Heart right ventricle (tissue), 16 donors: ENCODE measurements at regions not wholly inside any gene's neighbourhood (a gene's known extent, or its start where the extent isn't known, plus 50 kb on each side); places are given as distances from the start of the nearest gene placed in this dataset.

ENCODE experiments used
- ATAC-seq, 8 donors: fragments of 200-7000 bp; cut with Tn5 transposase; one replicate each; pipeline ENCODE4 v1.9.1; 2020; ENCODE audit warnings: mild to moderate bottlenecking in 8 of 8, moderate library complexity in 8 of 8, moderate number of reproducible peaks in 1 of 8
- DNase-seq, 2 donors: peaks; one replicate each; pipeline ENCODE4 v3.0.0-alpha.2; 2020
- H3K27ac ChIP-seq, 10 donors: fragments of 200-600 bp; sonication (generic) in 2 of 10; one replicate each; pipeline versions ENCODE4 v1.5.0 to v1.8.0; 2020 to 2022; ENCODE audit warnings: mild to moderate bottlenecking in 3 of 10
- H3K27me3 ChIP-seq, 7 donors: fragments of 200-600 bp; one replicate each; pipeline ENCODE4 v1.8.0; 2021 to 2022; ENCODE audit warnings: mild to moderate bottlenecking in 2 of 7
- H3K36me3 ChIP-seq, 9 donors: fragments of 200-600 bp; sonication (generic) in 1 of 9; one replicate each; pipeline versions ENCODE4 v1.5.0 to v1.8.0; 2020 to 2022; ENCODE audit warnings: mild to moderate bottlenecking in 2 of 9
- H3K4me1 ChIP-seq, 9 donors: fragments of 200-600 bp; sonication (generic) in 1 of 9; one replicate each; pipeline versions ENCODE4 v1.5.0 to v1.8.0; 2020 to 2022; ENCODE audit warnings: mild to moderate bottlenecking in 4 of 9
- H3K4me3 ChIP-seq, 10 donors: fragments of 200-600 bp; sonication (generic) in 2 of 10; one replicate each; pipeline versions ENCODE4 v1.5.0 to v1.8.0; 2020 to 2022; ENCODE audit warnings: mild to moderate bottlenecking in 7 of 10, moderate library complexity in 2 of 10
- H3K9me3 ChIP-seq, 11 donors: fragments of 200-600 bp in 10 of 11; sonication (generic) in 2 of 11; one replicate each; pipeline versions ENCODE4 v1.5.0 to v1.8.0; 2013 to 2022; ENCODE audit warnings: mild to moderate bottlenecking in 2 of 11, control low read depth in 1 of 11, moderate library complexity in 1 of 11
- CTCF ChIP-seq, 9 donors: fragments of 200-600 bp; sonication (generic) in 2 of 9; IDR thresholded peaks; one replicate each; pipeline versions ENCODE4 v1.5.0 to v1.8.0; 2021 to 2022; ENCODE audit warnings: antibody characterized with exemption in 9 of 9, mild to moderate bottlenecking in 5 of 9, moderate library complexity in 1 of 9
- WGBS, 2 donors: extraction: QIAGEN DNeasy Blood & Tissue Kit; methylation state at CpG; one replicate each; pipeline ENCODE4 v1.1.7; 2013; ENCODE audit warnings: inconsistent platforms in 1 of 2; 5-methylcytosine and 5-hydroxymethylcytosine counted together
- intact Hi-C, 10 donors: fragments of 100-400 bp; cut with DNase I; formaldehyde crosslinking; loops; one replicate each; pipeline versions ENCODE4 v1.11.1 to v1.14.2; 2022
- donor health status: Arrhythmogenic right ventricular cardiomyopathy.
- donor health status: ischemic (EF 13 %, LVEDD 7.1; RV severe dilation, severe dysfunction).
- donor health status: healthy with polysubstance abuse.
- donor health status: DM: no; HTN: yes; CAD: no.
- donor health status: DM: no; HTN: no; CAD: no.
- donor health status: ischemic (EF 25% LVEDD 6.9; RV normal size, moderate dysfunction).
- donor health status: ischemic (EF 25% LVEDD 5.7; RV mildly dilated, moderate dysfunction).
- donor health status: healthy.
- donor health status: DM: yes; HTN: yes; CAD: no.
- donor health status: Ischemic cardiomyopathy.
- donor health status: ischemic (EF 35%, LVEDD 5.7; RV mildly dilated, moderate dysfunction).
- donor health status: nonischemic (EF 11% LVEDD 7.7; RV severe dilation, severe dysfunction).
- donor health status: DM: yes; HTN: yes; CAD: no.
- donor health status: PGD.
- donor health status: ischemic (EF 29% LVEDD 5.4; RV normal size, mild dysfunction).
- donor health status: nonischemic (EF 23%, LVEDD 6.1; RV moderate dilation, normal function).

- no peak for ATAC-seq
These were observed 357.4 kb downstream of the PRDM9 start for GRCh38 chr5:23864786-23865185.

GRCh38 chr5:23877847-23878246 is 370.4 kb downstream of the PRDM9 start:
- no peaks in the 10 kb centered on the region for H3K36me3 ChIP-seq
- H3K9me3 ChIP-seq: peaks cover 0 to 18% (median 0%) of the 10 kb centered on the region in 11 donors
- DNase-seq (no peak), ATAC-seq (no peak)
- no peak overlapping the region for H3K27ac ChIP-seq
- 89 to 93% methylated on average over 3 of the region's 3 CpGs for WGBS, 2 donors
- H3K27me3 ChIP-seq: no peaks in the 10 kb centered on the region
- TF ChIP-seq CTCF (IDR thresholded peaks at IDR 0.05): no peak
- intact Hi-C loops: no loop called here
- H3K4me1 ChIP-seq: no peaks in the 10 kb centered on the region
- no peak overlapping the region for H3K4me3 ChIP-seq

More at GRCh38 chr5:23864786-23865185, 357.4 kb downstream of the PRDM9 start:
- H3K27ac ChIP-seq: no peak overlapping the region
- intact Hi-C loops: no loop called here
- no peak for DNase-seq
- no peaks in the 10 kb centered on the region for H3K36me3 ChIP-seq
- H3K27me3 ChIP-seq: no peaks in the 10 kb centered on the region
- peaks cover 0 to 7% (median 0%) of the 10 kb centered on the region in 11 donors for H3K9me3 ChIP-seq
- 70 to 72% methylated on average over 5 of the region's 5 CpGs for WGBS, 2 donors
- no peak for TF ChIP-seq CTCF (IDR thresholded peaks at IDR 0.05)
- no peaks in the 10 kb centered on the region for H3K4me1 ChIP-seq
- no peak overlapping the region for H3K4me3 ChIP-seq

GRCh38 chr5:23884405-23885031 is 377.1 kb downstream of the PRDM9 start:
- no peak overlapping the region for H3K27ac ChIP-seq
- intact Hi-C loops: no loop called here
- no peak overlapping the region for H3K4me3 ChIP-seq
- WGBS, 2 donors: 68 to 75% methylated on average over 4 of the region's 4 CpGs
- ATAC-seq (no peak), DNase-seq (no peak)
- TF ChIP-seq CTCF (IDR thresholded peaks at IDR 0.05): no peak
- H3K9me3 ChIP-seq: peaks cover 0 to 19% (median 0%) of the 10 kb centered on the region in 11 donors
- H3K4me1 ChIP-seq: no peaks in the 10 kb centered on the region
- H3K36me3 ChIP-seq: no peaks in the 10 kb centered on the region
- no peaks in the 10 kb centered on the region for H3K27me3 ChIP-seq

GRCh38 chr5:23893561-23893960 is 386.2 kb downstream of the PRDM9 start:
- ATAC-seq (no peak), DNase-seq (no peak)
- 90 to 91% methylated on average over 5 of the region's 5 CpGs for WGBS, 2 donors
- no peak overlapping the region for H3K4me3 ChIP-seq
- no peak overlapping the region for H3K27ac ChIP-seq
- no peaks in the 10 kb centered on the region for H3K27me3 ChIP-seq
- TF ChIP-seq CTCF (IDR thresholded peaks at IDR 0.05): no peak
- no peaks in the 10 kb centered on the region for H3K36me3 ChIP-seq
- H3K4me1 ChIP-seq: no peaks in the 10 kb centered on the region
- intact Hi-C loops: no loop called here
- peaks cover 0 to 70% (median 8%) of the 10 kb centered on the region in 11 donors for H3K9me3 ChIP-seq
